HK-2 (cell line): ENCODE measurements at regions not wholly inside any gene's neighbourhood (a gene's known extent, or its start where the extent isn't known, plus 50 kb on each side); places are given as distances from the start of the nearest gene placed in this dataset.
"Not testable (repeated sequence)": the region's sequence is repeated elsewhere in the genome, so short reads cannot be mapped to it uniquely, and the experiment has no call there.

Source experiments
- DNase-seq: peaks from one replicate; pipeline ENCODE4 v3.0.0-alpha.2; 2018; ENCODE audit not compliant: unreplicated experiment

DNA sequence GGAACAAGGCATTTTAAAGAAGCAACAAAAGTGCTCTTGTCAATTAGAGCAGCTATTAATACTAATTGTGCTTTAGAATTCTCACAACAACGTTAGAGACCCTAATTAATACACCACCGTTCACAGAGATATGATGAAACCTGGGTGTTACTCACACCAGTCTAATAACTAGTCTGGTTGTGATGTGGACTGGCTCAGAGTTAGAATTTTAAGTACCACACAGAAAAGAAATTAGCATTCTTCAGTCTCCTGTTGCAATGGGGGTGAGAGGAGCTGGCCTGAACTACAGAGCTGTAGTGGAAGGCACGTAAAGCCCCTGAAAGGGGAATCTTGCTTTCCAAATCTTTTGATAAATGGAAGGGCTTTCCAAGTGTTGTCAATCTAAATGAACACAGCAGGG lies 240.8 kb upstream of the TOX3 start:
- no peak for DNase-seq

DNA sequence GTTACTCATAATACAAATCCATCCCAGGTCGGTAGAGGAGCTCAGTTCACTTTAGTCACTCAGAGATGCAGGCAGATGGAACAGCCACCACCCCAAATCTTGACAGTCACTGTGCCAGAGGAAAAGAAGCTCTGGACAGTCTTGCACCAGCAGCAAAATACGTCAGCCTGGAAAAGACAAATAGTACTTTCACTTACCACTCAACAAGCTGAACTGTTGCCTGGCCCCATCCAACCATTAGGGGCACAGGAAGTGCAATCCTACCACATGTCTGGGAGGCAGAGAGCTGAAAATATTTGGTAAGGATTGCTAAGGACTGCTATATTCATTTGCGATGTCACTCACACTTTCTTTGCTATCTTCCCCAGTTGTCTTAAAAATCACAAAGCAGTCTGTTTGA lies 239.1 kb upstream of the TOX3 start:
- no peak for DNase-seq

DNA sequence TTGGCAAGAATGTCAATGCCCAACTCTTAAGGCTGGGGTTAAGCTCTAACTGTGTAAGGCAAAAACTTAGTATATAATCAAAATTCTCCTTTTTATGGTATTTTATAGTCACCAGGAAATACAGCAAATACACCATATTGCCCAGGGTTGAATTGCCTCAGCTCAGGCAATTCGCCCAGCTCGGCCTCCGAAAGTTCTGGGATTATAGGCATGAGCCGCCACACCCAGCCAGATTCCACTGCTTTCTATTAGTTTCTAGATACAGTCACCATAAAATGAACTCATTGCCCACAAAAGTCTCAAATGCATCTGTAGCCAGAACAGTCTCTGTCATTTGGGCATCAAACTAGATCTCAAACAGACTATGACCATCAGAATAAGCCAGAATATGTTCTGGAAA lies 238.7 kb upstream of the TOX3 start:
- no peak for DNase-seq

DNA sequence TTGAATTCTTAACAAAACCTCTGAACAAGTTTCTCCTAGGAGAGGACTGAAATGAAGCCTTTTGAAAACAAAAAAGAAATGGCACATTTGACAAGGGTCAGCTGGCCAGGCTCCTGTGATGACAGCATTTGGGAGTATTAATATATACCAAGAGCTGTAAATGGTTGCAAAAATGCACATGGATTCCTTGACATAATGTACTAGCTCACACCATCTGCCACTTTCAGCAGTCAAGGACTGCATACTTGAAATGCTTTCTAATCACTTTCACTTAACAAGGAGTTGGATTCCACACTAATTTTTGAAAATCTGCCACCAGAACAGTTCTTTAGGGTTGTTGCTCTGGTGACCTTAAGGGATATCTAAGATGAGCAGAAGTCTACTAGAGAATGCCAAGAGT lies 236.7 kb upstream of the TOX3 start:
- DNase-seq, result no peak

DNA sequence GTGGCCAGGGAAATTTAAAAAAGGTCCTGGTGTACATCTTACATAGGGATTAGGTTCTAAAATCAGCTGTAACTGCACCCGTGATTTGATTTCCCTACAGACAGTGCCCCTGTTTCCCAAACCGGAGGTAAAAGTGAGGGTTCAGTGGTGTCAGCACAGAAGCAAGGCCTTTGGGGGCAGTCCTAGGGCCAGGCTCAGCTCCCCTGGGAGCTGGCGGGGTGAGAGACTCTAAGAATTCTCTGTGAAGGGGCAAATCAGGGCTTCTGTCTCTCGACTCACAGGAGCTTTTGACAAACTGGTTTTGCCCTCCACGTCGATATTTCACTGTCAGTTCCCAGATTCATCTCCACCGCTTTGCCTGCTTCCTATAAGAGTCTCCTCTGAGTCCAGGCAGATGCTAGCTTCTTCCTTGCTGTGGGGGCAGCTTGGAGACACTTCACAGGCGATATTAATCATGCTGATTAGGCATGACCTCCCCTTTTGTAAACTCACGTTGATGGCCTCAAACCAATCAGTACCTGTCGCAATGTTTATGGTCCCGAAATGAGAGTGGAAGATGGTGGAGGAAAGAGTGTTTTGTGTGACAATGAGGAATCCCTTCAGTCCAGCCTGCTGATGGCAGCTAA lies 234.2 kb upstream of the TOX3 start:
- DNase-seq, result no peak

DNA sequence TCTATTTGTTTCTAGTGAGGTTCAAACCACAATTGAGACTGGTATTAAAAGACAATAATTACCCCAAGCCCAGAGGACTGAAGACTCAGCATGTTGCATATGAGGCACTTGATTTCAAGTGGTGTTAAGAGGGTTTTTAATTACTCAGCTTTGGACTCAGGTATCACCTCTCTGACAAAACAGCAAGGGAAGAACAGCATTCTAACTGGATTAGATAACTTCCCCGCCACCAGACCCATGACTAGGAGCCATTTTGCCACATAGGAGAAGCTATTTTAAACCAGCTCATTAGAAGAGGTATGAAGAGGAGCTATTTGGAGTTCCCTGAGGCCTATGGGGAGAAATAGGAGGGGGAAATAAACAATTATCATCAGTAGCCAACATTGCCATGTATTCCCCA lies 226.1 kb upstream of the TOX3 start:
- no peak for DNase-seq

DNA sequence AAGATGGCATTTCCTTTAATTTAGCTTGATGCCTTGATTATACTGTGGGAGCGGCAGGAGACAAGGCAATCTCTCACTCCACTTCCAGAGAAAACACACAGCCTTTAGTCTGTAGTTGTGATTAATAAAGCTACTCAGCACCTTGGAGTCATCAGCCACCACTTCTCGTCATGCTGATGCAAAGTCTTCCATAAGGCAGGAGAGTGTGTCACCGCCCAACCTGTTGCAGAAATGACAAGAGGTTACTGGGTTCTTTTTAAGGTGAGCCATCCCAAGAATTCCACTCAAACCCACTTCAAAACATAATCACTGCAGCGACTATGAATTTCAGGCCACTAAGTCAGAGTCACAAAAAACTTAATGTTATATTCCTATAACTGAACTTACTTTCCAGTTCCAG lies 223.9 kb upstream of the TOX3 start:
- no peak for DNase-seq

DNA sequence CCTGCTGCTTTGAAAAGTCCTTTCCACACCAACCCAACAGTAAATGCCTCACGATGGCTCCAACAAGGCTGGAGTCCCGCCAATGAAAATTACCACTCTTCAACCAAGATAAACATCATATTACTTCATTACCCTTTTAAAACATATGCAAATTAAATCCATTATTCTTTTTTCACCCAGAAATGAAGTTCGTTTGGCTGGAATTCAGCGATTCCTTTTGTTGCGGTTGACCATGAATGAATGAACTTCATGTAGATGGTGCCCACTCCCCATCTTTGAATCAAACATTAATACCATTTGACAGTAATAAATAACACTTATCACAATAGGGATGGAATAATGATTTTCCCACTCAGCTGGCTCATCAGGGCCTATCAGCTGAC lies 211.5 kb upstream of the TOX3 start:
- DNase-seq, result no peak

DNA sequence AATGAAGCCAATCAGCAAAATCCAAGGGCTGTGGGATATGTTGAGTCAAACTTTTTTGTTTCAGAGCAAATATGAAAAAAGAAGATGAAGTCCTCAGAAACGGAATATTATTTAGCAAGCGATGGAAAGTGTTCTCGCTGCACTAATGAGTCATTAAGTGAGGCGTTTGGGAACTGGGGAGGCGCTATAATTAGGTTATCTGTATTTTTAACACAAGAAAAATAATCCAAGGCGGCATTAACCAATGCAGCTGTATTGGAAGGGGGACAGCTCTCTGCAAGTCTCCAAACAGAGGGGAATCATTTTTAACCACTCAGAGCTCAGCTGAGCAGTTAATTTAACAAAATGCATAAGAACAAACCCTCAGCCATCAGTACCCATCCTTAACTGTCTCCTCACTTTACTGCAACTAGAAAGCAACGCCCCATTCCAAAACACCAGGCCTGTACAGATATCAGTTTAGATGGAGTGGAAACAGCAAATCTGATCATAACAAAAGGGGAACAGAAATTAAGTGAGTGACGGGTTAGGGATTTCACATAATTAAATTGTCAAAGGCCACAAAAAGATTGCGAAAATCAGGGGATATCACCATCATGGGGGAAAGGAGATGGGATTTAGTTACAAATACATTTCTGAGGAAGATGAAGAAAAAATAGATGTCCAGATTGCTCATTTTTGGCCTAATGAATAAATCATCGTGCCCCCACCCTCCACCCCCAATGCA lies 211.0 kb upstream of the TOX3 start:
- no peak for DNase-seq

DNA sequence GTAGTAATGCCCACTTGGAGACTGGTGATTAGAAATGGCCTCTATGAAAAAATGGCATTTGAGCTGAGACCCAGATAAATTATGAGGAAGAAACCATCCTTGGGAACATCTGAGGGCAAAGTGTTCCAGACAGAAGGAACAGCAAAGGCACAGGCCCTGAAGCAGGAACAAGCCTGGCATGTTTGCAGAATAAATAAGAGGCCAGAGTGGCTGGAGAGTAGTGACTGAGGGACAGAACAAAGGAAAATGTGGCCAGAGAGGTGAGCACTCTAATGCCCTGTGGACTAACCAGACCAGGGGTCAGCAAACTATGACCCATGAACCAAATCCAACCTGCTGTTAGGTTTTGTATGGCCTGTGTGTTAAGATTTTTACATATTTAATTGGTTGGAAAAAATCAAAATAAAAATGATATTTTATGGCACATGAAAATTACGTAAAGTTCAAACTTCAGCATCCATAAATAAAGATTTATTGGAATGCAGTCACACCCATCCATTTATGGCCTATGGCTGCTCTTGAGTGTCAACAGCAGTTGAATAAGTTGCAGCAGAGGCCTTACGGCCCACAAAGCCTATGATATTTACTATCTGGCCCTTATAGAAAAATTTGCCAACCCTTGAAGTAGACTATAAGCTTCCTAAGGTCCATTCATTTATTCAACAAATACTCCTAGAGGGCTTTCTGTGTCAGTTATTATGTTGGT lies 210.0 kb upstream of the TOX3 start:
- no peak for DNase-seq

DNA sequence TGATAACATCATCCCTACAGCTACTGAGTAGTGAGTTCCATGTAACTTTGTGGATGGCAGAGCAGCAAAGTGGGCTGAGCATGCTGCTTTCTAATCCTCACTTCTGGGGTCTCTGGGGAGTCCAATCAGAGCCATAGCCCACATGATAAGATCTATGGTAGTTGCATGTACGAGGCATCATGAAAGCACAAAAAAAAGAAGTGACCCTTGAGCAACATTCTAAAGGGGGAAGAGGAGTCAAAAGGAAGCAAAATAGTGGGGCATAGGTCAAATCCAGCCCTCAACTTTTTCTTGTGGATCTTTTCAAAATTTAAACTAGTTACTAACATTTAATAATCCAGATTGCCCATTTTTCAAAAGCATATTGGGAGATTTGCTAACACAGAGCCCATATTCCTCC lies 208.5 kb upstream of the TOX3 start:
- no peak for DNase-seq

DNA sequence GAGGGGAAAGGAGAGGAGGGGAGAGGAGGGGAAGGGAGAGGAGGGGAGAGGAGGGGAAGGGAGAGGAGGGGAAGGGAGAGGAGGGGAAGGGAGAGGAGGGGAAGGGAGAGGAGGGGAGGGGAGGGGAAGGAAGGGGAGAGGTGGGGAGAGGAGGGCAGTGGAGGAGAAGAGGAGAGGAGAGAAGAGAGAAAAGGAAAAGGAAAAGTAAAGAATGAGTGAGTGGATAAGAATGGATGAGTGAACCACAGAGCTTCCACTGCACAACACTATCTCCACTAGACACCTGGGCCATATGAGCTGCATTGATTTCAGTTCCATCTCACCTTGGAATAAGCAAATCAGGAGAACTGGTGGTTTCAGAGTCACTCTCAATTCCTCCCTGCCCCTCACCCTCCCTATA lies 204.1 kb upstream of the TOX3 start:
- no peak for DNase-seq

DNA sequence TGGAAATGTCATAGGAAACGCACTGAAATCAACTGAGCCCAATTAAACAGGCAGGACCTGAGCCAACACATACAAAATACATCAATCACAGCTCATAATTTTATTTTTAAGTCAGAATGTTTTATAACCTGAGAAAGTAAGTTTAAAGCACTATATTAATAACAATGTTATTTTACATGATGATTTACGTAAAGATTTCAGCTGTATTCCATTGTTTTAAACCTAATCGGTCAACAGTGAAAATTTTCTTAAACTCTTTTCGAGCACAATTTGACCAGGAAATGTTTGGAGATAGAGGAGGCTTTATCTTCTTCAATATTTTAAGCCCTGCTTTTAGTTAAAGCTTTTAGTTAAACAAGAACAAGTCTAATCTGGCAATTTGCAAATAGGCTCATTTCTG lies 201.8 kb upstream of the TOX3 start:
- DNase-seq, result no peak

DNA sequence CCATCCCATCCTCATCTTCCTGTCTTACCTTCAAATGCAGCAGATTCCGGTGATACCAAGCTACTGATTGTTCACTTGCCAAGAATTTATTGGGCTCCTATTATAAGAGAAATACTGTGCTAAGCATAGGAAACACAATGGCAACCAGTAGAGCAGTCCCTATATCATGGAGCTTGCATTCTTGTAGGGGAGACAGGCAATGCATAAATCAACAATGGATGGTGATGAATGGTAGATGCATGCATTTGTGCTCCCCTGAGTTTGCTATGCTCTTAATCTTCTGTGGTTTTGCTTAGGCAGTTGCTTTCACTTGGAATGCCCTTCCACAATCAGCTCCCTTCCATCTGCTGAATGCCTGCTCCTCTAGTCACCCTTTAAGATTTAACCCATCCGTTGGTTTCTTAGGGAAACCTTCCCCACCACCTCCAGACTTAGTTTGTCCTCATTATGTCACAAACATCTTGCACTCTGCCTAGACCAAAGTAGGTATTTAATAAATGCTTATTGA lies 200.2 kb upstream of the TOX3 start:
- no peak for DNase-seq

DNA sequence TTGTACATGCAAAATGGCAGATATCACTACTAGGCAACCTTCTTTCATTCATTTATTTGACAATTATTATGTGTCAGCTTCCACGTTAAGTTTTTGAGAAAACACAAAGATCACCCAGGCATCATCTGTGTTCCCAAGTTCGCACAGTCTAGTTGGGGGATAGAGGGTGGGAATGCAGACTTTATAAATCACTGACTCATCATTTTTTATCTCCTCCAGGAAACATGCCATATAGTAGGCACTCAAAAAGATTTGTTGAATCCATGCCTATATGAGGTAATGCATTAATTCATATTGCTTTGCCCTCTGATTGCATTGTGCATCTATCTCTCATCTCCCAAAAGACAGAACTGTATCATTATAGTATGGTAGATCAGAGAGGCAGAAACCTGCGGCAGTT lies 196.8 kb upstream of the TOX3 start:
- DNase-seq, result no peak

DNA sequence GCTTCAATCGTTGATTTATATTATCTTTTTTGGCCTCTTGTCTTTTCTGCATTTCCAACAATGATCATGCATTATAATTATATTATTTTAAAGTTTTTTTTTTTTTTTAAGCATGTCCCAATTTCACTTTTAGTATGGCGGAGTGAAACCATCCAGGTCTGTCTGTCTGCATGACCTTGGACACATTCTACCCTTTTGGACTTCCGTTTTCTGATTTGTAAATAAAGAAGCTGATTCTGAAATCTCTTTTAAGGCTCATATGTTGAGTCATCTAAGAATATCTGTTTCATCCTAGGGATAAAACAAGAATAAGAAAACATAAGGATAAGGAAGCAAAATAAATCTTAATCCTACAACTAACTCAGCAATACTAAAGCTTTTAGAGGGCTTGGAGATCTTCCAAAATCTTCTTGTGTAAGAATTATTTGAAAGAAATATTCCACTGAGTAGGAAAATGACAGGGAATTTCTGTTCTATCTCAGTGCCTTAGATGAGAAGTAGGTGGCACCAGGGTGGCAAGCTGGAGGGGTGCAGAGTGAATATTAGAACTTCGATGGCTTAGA lies 195.7 kb upstream of the TOX3 start:
- no peak for DNase-seq

DNA sequence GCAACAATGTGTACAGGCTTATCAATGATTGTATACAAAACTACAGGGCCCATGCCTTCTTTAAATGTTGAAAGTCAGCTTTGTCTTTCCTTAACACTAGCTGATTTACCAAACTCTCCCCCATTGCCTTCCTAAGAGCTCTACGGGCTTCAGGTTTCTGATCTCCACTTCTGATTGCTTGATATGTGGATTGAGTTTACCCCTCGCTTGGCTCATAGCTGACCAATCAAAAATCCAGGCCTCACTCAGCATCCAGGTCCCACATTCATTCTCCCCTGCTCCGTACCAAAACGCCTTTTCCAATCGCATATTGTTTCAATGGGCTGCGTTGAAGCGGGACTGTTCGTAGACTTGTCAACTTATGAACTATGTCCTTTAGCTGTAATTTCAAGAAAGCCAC lies 195.1 kb upstream of the TOX3 start:
- DNase-seq, result no peak

DNA sequence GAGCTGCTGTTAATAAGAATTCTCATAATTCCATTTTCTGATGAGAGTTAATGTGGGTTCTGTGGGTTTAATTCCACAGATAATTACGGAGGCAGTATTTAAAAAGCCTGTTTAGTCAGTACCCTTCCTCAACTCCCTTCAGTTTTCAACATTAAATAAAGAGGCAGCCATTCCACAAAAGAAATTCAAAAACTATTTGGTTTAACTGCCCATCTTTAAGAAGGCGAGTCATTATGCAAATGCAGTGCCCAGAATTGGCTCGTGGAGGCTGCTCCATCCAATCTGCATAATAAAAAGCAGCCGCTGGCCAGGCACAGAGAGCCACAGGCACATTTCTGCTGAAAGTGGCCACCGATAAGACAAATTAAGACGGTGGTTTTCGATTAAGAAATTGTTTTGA lies 194.4 kb upstream of the TOX3 start:
- no peak for DNase-seq

DNA sequence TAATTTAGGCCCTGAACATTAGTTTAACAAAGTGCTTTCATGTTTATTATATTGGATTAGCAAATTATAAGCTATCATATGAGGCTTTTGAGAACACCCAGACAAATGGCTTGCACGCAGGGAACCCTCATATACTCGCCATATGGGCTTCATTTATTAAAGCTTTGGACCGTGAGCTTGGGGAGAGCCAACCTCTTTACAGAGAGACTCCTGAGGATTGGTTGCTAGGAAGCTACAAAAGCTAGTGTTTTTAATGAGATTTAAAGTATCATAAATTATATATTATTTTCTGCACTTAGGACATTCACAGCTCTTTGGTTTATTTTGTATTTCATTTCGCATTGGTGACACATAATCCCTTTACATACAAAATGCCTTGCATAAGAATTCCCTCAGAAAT lies 193.8 kb upstream of the TOX3 start:
- no peak for DNase-seq

DNA sequence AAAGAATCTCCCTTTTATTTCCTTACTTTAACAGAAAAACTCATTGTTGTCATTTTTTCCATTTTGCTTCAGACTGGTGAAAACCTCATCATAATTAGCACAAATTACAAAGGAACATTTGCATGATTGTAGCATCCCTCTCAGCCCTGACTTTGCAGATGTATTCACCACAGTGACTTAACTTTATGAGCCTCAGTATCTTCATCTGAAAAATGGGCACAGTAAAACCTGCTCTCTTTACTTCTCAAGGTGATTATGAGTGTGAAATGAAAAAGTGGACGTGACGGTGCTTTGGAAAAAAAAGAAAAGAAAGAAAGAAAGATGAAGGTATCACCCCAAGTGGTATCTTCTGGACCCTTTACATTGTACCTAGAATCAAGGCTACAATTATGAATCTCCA lies 193.4 kb upstream of the TOX3 start:
- no peak for DNase-seq

DNA sequence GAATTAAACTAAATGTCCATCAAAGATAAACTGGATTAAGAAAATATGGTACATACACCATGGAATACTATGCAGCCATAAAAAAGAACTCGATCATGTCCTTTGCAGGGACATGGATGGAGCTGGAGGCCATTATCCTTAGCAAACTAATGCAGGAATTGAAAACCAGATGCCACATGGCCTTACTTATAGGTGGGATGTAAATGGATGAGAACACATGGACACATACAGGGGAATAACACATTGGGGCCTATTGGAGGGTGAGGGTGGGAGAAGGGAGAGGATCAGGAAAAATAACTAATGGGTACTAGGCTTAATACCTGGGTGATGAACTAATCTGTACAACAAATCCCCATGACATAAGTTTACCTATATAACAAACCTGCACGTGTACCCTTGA lies 192.0 kb upstream of the TOX3 start:
- not testable (repeated sequence) for DNase-seq

DNA sequence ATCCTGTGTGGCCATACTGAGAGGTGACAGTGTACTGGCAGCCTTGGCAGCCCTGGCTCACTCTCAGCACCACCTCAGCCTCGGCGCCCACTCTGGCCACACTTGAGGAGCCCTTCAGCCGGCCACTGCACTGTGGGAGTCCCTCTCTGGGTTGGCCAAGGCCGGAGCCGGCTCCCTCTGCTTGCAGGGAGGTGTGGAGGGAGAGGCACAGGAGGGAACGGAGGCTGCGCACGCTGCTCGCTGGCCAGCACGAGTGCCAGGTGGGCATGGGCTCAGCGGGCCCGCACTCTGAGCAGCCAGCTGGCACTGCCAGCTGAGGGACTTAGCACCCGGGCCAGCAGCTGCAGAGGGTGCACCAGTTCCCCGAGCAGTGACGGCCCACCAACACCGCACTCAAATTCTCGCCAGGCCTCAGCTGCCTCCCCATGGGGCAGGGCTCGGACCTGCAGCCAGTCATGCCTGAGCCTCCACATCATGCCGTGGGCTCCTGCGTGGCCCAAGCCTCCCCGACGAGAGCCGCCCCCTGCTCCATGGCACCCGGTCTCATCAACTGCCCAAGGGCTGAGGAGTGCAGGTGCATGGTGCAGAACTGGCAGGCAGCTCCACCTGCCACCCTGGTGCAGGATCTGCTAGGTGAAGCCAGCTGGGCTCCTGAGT lies 184.4 kb upstream of the TOX3 start:
- no peak for DNase-seq
